Fibroblast of skin of scalp (primary cell): ENCODE measurements at regions not wholly inside any gene's neighbourhood (a gene's known extent, or its start where the extent isn't known, plus 50 kb on each side); places are given as distances from the start of the nearest gene placed in this dataset.
"Not testable (repeated sequence)": the region's sequence is repeated elsewhere in the genome, so short reads cannot be mapped to it uniquely, and the experiment has no call there.

Source experiments
- DNase-seq: peaks from one replicate; pipeline ENCODE4 v3.0.0-alpha.2; 2013

GRCh38 chr19:28184997-28185396, 1028.0 kb downstream of the UQCRFS1 start:
- peak; percentile 0 for DNase-seq

GRCh38 chr19:28176193-28176592, 1036.8 kb downstream of the UQCRFS1 start:
- no peak for DNase-seq

GRCh38 chr19:28171983-28172382, 1041.0 kb downstream of the UQCRFS1 start:
- DNase-seq, result no peak

- no peak for DNase-seq
Observed at GRCh38 chr19:28170066-28170465, 1042.9 kb downstream of the UQCRFS1 start.

- DNase-seq, result no peak
Observed at GRCh38 chr19:28169168-28169887, 1043.6 kb downstream of the UQCRFS1 start.

GRCh38 chr19:28168557-28168956, 1044.4 kb downstream of the UQCRFS1 start:
- no peak for DNase-seq

- no peak for DNase-seq
Observed at GRCh38 chr19:28166025-28166424, 1046.9 kb downstream of the UQCRFS1 start.

GRCh38 chr19:28164214-28164613, 1048.7 kb downstream of the UQCRFS1 start:
- DNase-seq, result no peak

GRCh38 chr19:28159065-28159464, 1053.9 kb downstream of the UQCRFS1 start:
- DNase-seq, result no peak

- no peak for DNase-seq
Observed at GRCh38 chr19:28155265-28155664, 1057.7 kb downstream of the UQCRFS1 start.

- no peak for DNase-seq
Observed at GRCh38 chr19:28154077-28154476, 1058.9 kb downstream of the UQCRFS1 start.

- DNase-seq, result no peak
Observed at GRCh38 chr19:28153123-28153522, 1059.8 kb downstream of the UQCRFS1 start.

- no peak for DNase-seq
Observed at GRCh38 chr19:28152195-28152594, 1060.8 kb downstream of the UQCRFS1 start.

GRCh38 chr19:28150129-28150528, 1062.8 kb downstream of the UQCRFS1 start:
- DNase-seq, result no peak

GRCh38 chr19:28148554-28148953, 1064.4 kb downstream of the UQCRFS1 start:
- DNase-seq, result no peak

GRCh38 chr19:28142258-28142657, 1070.7 kb downstream of the UQCRFS1 start:
- no peak for DNase-seq

GRCh38 chr19:28140201-28140600, 1072.8 kb downstream of the UQCRFS1 start:
- DNase-seq, result no peak

GRCh38 chr19:28137772-28138171, 1075.2 kb downstream of the UQCRFS1 start:
- no peak for DNase-seq

GRCh38 chr19:28136796-28137195, 1076.2 kb downstream of the UQCRFS1 start:
- no peak for DNase-seq

GRCh38 chr19:28135825-28136224, 1077.1 kb downstream of the UQCRFS1 start:
- no peak for DNase-seq

- no peak for DNase-seq
Observed at GRCh38 chr19:28134311-28134710, 1078.6 kb downstream of the UQCRFS1 start.

- DNase-seq, result not testable (repeated sequence)
Observed at GRCh38 chr19:28130881-28131280, 1082.1 kb downstream of the UQCRFS1 start.

GRCh38 chr19:28130066-28130511, 1082.9 kb downstream of the UQCRFS1 start:
- DNase-seq, result no peak

GRCh38 chr19:28128341-28128740, 1084.6 kb downstream of the UQCRFS1 start:
- DNase-seq, result no peak
